G401 (cell line): ENCODE measurements at regions not wholly inside any gene's neighbourhood (a gene's known extent, or its start where the extent isn't known, plus 50 kb on each side); places are given as distances from the start of the nearest gene placed in this dataset.

Source experiments
- DNase-seq: peaks from one replicate; pipeline ENCODE4 v3.0.0-alpha.2; 2015; ENCODE audit warnings: low spot score
- in situ Hi-C: cut with HindIII; loops from 2 replicates; pipeline ENCODE4 v1.10.0; 2016; ENCODE audit warnings: low sequenced_read_pairs, mixed read lengths

GRCh38 chr5:156103155-156103885 lies 223.6 kb upstream of the SGCD start:
- DNase-seq, result no peak
- in situ Hi-C loops, result no loop called here

DNA sequence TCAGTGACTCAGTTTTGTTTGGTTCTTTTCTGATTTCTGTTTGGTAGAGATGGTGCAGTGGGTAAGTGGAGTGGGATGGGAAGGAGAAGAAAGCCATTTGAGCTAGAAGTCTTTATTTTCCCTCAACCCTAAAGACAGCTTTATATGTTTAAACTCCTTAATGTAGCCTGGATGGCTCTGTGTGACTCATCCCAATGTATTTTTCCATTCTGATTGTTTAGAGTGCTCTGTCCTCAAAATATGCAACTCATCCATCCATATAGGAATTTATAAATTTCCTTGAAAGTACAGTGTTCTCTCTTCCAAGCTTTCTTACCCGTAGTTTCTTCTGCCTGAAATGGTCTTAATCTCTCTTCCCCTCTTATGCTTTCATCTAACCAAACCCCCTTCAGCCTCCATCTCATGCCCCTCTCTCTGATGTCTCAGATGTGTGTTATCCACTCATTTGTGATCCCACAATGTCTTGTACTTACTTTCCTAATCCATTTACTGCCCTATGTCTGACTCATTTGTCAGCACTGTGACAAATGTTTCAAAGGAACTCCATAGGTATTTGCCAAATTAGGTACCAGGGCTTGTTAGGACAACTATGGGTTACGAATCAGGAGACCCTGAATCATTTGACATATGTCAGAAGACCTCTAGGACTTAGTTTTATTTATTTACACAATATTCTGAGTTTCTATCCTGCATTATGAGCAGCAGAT lies 217.5 kb upstream of the SGCD start:
- in situ Hi-C loops, result no loop called here
- DNase-seq, result no peak

- no peak for DNase-seq
Measured at GRCh38 chr5:156119692-156120091, 207.3 kb upstream of the SGCD start.

GRCh38 chr5:156120777-156121176 lies 206.2 kb upstream of the SGCD start:
- no peak for DNase-seq
- in situ Hi-C loops, result no loop called here

More at GRCh38 chr5:156119692-156120091, 207.3 kb upstream of the SGCD start:
- in situ Hi-C loops, result no loop called here

DNA sequence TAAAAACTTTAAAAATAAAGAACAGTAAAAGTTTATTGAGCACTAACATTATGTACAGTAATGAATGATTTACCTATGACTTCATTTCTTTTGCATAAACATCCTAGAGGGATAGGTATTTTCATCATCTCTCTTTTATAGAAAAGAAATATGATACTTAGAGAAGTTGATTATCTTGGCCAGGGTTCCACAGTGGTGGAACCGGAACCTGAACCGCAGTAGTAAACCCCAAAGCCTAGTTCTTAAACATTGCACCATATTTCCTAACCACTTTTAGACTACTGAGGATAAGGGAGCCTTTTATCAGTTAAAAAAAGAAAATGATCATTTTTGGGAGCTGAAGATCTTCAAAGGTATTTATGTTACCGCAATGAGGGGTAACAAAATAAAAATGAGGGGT lies 205.7 kb upstream of the SGCD start:
- DNase-seq, result no peak
- in situ Hi-C loops, result no loop called here

- in situ Hi-C loops, result no loop called here
- DNase-seq, result no peak
Measured at GRCh38 chr5:156121882-156122281, 205.1 kb upstream of the SGCD start.

- DNase-seq, result no peak
- in situ Hi-C loops, result no loop called here
Measured at GRCh38 chr5:156124708-156125107, 202.3 kb upstream of the SGCD start.

DNA sequence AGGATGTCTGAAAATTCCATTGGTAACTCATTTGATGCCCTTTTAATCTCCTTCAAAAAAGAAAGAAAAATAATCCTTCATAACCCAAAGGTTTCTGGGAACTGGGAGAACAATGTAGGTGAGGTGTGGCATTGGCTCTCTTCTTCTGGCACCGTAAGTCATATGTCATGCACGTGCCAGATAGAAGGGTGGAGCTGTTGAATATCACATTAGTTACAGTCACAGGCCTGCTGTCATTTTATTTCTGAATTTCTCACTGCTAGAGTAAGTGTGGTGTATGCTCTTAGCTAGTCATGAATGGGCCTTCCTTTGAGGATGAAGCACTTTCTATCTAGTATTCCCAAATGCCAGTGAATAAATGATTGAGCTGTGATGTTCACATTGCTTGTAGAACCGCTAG lies 201.8 kb upstream of the SGCD start:
- in situ Hi-C loops, result no loop called here
- DNase-seq, result no peak

DNA sequence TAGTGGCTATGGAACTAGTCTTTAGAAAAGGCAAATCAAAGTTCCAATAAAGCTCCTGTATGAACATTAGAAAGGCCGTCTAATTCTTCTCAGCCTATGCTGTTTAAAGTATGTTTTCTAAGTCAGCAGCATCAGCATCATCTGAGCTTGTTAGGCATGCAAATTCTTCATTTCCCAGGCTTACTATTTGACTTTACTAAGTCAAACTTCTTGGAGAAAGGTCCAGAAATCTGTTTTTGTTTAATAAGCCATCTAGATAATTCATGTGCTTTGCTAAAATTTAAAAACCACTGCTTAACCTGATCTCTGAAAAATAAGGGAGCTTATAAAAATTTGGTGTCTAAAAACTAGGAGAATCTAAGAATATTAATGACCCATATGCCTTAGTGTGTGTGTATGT lies 200.2 kb upstream of the SGCD start:
- no peak for DNase-seq
- in situ Hi-C loops, result no loop called here

- DNase-seq, result no peak
- in situ Hi-C loops, result no loop called here
Measured at GRCh38 chr5:156128026-156128425, 198.9 kb upstream of the SGCD start.

DNA sequence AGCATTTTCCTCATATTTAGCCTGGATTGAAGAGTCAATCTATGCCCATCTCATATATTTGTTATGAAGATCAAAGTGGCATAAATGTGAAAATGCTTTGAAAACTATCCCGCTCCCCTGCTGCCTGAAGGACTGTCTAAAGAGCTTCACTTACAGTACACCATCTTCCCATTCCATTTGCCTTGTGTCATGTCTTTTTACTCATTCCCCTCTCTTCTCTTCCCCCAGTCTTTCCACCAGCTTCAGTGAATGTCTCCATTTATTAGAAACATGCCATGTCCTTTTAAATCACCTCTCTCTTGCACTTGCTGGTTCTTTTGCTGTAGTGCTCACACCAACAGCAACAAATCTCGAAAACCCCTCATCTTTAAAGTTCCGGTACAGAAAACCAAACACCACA lies 192.7 kb upstream of the SGCD start:
- no peak for DNase-seq
- in situ Hi-C loops, result no loop called here

DNA sequence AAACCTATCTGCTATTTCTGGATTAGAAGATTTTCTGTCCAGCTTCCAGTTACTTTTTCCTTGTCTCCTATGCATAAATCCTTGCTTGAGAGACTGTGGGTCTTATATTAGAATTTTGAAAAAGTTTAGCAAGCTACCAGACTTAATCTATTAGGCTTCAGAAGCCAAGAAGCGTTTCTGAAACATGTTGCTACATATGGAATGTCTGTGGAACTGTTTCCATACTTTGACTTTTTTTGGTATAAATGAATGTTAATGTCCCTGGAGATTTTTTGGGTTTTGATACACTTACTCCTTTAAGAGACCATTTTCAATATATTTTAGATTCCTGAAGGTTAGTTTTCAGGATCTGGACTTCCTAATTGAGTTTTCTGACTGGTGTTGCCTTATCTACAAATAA lies 191.4 kb upstream of the SGCD start:
- DNase-seq, result no peak
- in situ Hi-C loops, result no loop called here

DNA sequence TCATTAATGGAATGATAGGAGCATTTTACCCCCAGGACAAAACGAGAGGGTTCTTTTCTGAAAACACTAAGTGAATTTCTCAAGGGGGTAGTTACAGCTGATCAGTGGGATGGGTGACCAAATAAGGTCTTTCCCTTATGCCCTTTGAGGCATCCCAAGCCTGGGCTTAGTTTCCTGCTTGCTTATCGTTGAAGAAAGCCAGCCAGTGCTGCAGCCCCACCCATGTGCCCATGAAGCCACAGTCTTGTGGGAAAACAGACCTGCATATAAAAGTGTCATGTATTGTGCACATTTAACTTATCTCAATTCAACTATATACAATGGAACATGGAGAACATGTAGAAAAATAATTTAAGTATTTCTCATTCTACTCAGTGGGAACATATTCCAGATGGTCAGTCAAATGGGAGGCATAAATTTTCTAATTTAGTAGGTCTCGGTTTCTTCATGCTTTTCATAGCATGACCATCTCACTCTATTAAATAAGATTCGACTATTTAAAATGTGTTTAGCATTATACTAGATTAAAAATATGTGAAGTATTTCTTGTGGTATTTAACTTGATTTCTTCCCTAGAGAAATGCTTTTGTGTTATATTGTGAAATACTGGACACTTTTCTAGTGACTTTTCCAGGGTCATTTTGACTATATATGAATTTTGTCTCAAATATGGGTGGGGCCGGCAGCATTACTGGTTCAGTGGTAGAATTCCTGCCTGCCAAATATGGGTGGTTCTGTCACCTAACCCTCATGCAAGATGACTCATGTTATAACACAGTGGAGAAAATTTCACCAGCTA lies 189.7 kb upstream of the SGCD start:
- in situ Hi-C loops, result no loop called here
- no peak for DNase-seq

DNA sequence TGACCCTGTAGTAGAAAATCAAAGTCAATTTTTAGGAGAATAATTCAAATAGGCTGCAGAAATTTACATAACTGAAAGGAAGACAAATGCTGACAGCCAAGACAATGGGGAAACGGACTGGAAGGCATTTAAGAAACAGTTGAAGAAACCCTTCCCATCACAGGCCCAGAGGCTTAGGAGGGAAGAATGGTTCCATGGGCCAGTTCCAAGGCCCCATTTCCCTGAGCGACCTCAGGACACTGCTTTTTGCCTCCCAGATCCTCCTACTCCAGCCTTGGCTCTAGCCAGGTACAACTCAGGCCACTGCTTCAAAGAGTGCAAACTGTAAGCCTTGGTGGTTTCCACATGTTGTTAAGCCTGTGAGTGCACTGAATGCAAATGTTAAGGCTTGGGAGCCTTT lies 184.1 kb upstream of the SGCD start:
- no peak for DNase-seq
- in situ Hi-C loops, result no loop called here

DNA sequence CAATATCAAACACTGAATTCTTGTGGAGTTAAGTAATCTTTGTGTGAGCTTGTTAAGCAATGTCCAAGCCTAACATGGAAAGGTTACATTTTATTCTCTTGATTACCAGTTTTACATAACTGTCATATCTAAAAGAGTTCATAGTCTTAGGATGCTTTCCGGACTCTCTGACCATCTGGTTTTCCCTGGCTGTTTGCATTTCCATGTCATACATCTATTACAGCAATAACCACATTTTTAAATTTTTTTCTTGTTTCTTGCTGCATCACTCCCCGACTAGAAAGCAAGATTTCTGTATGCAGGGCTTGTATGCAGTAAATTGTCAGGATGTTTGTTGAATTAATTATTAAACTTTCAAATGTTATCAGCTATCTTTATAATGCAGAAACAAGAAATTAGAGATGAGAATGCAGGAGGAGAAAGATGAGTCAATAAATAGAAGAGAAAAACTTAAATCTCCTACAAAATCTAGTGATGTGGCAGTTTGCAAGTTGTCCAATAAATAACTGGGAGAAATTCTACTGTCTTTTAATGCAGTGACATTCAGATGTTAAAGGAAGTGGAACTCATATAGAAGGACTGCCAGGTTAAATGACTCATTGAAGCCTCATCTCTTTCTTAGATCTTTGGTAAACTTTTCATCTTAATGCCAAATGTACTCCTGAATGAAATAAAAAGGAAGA lies 179.6 kb upstream of the SGCD start:
- DNase-seq, result no peak
- in situ Hi-C loops, result no loop called here

- no peak for DNase-seq
- in situ Hi-C loops, result no loop called here
Measured at GRCh38 chr5:156147944-156148285, 179.0 kb upstream of the SGCD start.

DNA sequence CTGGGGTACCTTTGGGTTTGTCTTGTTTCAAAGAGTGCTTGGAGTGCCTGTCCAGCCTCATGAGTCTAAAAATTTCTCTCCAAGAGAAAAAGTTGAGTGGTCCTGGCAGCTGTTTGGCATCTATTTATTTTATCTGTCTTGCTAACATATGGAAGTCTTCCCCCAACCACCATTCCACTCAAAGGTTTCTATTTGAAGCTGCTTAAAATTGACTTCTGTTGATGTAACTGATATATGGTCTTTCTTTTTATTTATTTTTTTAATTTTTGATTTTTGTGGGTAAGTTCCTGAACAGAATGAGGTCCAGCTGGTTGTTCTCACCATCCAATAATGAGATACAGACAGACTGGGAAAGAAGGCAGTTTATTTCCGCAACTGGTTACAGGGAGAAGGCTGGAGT lies 178.7 kb upstream of the SGCD start:
- no peak for DNase-seq

DNA sequence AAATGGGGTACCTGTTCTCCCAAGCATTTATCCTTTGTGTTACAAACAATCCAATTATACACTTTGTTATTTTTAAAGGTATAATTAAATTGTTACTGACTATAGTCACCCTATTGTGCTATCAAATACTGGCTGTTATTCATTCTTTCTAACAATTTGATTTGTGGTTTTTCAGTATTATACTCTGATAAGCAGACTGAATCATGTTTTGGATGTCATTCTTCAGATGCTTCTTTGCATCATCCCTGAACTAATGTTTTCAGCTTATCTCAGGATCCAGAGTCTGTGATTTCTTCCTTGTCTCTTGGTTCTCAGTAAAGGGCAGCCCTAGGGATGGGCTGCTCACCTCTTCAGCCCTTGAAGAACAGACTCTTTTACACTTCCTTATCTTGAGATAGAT lies 177.8 kb upstream of the SGCD start:
- in situ Hi-C loops, result no loop called here
- DNase-seq, result no peak

More for the DNA sequence above, 178.7 kb upstream of the SGCD start:
- in situ Hi-C loops, result no loop called here

- in situ Hi-C loops, result no loop called here
- DNase-seq, result no peak
Measured at GRCh38 chr5:156153602-156154001, 173.4 kb upstream of the SGCD start.

DNA sequence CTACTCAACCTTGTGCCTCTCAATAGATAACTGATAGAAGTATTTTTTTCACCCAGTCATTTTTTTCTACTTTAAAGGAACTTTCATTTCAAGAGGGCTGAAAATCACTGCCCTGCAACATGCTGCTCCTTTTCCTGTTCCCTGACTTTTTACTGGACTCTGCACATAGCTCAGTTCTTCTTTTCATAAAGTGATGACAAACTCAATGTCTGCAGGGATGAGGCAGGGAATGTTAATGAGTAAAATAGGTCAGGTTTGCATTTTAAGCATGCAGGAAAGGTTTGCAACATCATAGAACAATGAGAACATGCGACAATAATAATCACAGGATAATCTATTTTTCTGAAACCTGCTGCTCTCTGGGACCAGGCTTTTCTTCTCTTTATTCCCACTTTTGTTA lies 172.2 kb upstream of the SGCD start:
- in situ Hi-C loops, result no loop called here

More for the DNA sequence above, 172.2 kb upstream of the SGCD start:
- no peak for DNase-seq
